Ishikawa (cell line): ENCODE measurements at regions not wholly inside any gene's neighbourhood (a gene's known extent, or its start where the extent isn't known, plus 50 kb on each side); places are given as distances from the start of the nearest gene placed in this dataset.

ENCODE experiments used
- CEBPB ChIP-seq: IDR thresholded peaks from 2 replicates; pipeline ENCODE4 v1.6.1; 2012
- EP300 ChIP-seq: IDR thresholded peaks from 2 replicates; pipeline ENCODE4 v1.6.1; 2012; ENCODE audit warnings: borderline replicate concordance
- TAF1 ChIP-seq: IDR thresholded peaks from 2 replicates; pipeline ENCODE4 v1.6.1; 2012; ENCODE audit warnings: low read depth, mild to moderate bottlenecking
- TF ChIP-seq, protein P1 (sequence below): IDR thresholded peaks from 2 replicates; pipeline ENCODE4 v1.6.1; 2012
- TF ChIP-seq, protein P2 (sequence below): IDR thresholded peaks from 2 replicates; pipeline ENCODE4 v1.6.1; 2012; ENCODE audit warnings: low read depth, mild to moderate bottlenecking
- TF ChIP-seq, protein P3 (sequence below): IDR thresholded peaks from 2 replicates; pipeline ENCODE4 v1.6.1; 2012

DNA sequence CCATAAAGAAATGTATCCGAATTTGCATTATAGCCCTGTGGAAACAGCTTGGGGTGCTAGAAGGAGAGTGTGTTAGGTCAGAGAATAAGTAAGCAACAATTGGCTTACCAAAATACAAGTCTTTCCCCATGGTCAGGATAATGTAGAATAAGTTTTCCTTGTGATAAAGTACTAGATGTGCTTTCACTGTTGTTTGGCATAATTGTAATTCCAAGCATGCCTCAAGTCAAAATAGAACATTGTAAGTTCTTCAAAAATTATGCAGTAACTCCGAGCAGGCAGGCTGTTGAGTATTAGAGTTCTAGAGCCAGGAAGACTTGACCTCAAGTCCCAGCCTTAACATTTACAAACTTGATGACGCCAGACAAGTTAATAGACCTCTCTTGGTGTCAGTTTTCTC lies 242.0 kb downstream of the TUSC7 start:
- TF ChIP-seq EP300 (no peak), CEBPB (no peak), TAF1 (no peak)
- TF ChIP-seq, protein P1, sequence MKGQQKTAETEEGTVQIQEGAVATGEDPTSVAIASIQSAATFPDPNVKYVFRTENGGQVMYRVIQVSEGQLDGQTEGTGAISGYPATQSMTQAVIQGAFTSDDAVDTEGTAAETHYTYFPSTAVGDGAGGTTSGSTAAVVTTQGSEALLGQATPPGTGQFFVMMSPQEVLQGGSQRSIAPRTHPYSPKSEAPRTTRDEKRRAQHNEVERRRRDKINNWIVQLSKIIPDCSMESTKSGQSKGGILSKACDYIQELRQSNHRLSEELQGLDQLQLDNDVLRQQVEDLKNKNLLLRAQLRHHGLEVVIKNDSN = no peak
- TF ChIP-seq, protein P2, sequence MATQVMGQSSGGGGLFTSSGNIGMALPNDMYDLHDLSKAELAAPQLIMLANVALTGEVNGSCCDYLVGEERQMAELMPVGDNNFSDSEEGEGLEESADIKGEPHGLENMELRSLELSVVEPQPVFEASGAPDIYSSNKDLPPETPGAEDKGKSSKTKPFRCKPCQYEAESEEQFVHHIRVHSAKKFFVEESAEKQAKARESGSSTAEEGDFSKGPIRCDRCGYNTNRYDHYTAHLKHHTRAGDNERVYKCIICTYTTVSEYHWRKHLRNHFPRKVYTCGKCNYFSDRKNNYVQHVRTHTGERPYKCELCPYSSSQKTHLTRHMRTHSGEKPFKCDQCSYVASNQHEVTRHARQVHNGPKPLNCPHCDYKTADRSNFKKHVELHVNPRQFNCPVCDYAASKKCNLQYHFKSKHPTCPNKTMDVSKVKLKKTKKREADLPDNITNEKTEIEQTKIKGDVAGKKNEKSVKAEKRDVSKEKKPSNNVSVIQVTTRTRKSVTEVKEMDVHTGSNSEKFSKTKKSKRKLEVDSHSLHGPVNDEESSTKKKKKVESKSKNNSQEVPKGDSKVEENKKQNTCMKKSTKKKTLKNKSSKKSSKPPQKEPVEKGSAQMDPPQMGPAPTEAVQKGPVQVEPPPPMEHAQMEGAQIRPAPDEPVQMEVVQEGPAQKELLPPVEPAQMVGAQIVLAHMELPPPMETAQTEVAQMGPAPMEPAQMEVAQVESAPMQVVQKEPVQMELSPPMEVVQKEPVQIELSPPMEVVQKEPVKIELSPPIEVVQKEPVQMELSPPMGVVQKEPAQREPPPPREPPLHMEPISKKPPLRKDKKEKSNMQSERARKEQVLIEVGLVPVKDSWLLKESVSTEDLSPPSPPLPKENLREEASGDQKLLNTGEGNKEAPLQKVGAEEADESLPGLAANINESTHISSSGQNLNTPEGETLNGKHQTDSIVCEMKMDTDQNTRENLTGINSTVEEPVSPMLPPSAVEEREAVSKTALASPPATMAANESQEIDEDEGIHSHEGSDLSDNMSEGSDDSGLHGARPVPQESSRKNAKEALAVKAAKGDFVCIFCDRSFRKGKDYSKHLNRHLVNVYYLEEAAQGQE = no peak
- TF ChIP-seq, protein P3, sequence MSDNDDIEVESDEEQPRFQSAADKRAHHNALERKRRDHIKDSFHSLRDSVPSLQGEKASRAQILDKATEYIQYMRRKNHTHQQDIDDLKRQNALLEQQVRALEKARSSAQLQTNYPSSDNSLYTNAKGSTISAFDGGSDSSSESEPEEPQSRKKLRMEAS = no peak
